HL-60 (cell line): ENCODE measurements at regions not wholly inside any gene's neighbourhood (a gene's known extent, or its start where the extent isn't known, plus 50 kb on each side); places are given as distances from the start of the nearest gene placed in this dataset.

Experiments used
- DNase-seq, 2 experiments: peaks; one replicate each; pipeline ENCODE4 v3.0.0-alpha.2; 2010 to 2020; ENCODE audit warnings: low read depth in 1 of 2, low spot score in 1 of 2
- H3K27ac ChIP-seq: fragments of 250-450 bp; sonication (Bioruptor Pico); replicated peaks from 2 replicates; pipeline ENCODE4 v1.5.1; 2020; ENCODE audit warnings: mild to moderate bottlenecking, moderate library complexity
- H3K27me3 ChIP-seq: fragments of 250-450 bp; sonication (Bioruptor Pico); 2 replicates; pipeline ENCODE4 v1.5.1; 2021; ENCODE audit warnings: mild to moderate bottlenecking, moderate library complexity; ENCODE audit not compliant: insufficient read depth, poor library complexity, severe bottlenecking
- H3K4me3 ChIP-seq: replicated peaks from 2 replicates; pipeline ENCODE4 v1.5.1; 2011; ENCODE audit warnings: mild to moderate bottlenecking, control low read depth, low read length; ENCODE audit not compliant: insufficient read depth
- GABPA ChIP-seq: IDR thresholded peaks from 2 replicates; pipeline ENCODE4 v1.6.1; 2012; ENCODE audit warnings: low read depth
- POLR2AphosphoS5 ChIP-seq: IDR thresholded peaks from 2 replicates; pipeline ENCODE4 v1.6.1; 2012; ENCODE audit warnings: low read depth
- SPI1 ChIP-seq: IDR thresholded peaks from 2 replicates; pipeline ENCODE4 v1.6.1; 2012; ENCODE audit warnings: low read depth, mild to moderate bottlenecking, borderline replicate concordance
- TF ChIP-seq, protein P1 (sequence below): IDR thresholded peaks from one replicate; pipeline ENCODE4 v1.5.1; 2011; ENCODE audit warnings: low read length, control low read depth, inconsistent platforms; ENCODE audit not compliant: insufficient read depth
- TF ChIP-seq, protein P2 (sequence below): IDR thresholded peaks from 2 replicates; pipeline ENCODE4 v1.6.1; 2012; ENCODE audit warnings: low read depth; ENCODE audit not compliant: insufficient replicate concordance

DNA sequence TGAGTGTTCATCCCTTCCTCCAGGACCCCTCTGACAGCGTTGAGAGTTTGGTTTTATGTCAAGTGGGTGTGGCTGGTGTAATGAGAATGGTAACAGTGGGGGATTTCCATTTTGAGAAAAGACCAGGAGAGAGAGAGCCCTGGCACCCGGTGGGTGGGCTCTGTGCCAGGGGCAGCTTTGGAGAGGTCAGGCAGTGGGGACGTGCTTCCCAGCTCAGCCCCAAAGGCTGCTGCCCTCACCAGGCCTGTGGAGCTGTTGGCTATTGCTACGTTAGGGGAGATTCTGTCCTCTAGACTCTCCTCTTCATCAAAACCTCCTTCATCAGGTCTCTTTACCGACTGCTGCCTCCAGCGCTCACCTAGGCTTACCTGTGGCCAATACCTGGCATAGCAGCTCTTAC, 176.3 kb downstream of the PTPRU start:
- TF ChIP-seq, protein P1, sequence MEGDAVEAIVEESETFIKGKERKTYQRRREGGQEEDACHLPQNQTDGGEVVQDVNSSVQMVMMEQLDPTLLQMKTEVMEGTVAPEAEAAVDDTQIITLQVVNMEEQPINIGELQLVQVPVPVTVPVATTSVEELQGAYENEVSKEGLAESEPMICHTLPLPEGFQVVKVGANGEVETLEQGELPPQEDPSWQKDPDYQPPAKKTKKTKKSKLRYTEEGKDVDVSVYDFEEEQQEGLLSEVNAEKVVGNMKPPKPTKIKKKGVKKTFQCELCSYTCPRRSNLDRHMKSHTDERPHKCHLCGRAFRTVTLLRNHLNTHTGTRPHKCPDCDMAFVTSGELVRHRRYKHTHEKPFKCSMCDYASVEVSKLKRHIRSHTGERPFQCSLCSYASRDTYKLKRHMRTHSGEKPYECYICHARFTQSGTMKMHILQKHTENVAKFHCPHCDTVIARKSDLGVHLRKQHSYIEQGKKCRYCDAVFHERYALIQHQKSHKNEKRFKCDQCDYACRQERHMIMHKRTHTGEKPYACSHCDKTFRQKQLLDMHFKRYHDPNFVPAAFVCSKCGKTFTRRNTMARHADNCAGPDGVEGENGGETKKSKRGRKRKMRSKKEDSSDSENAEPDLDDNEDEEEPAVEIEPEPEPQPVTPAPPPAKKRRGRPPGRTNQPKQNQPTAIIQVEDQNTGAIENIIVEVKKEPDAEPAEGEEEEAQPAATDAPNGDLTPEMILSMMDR: no peak
- TF ChIP-seq SPI1: no peak
- no peak for TF ChIP-seq POLR2AphosphoS5
- TF ChIP-seq, protein P2, sequence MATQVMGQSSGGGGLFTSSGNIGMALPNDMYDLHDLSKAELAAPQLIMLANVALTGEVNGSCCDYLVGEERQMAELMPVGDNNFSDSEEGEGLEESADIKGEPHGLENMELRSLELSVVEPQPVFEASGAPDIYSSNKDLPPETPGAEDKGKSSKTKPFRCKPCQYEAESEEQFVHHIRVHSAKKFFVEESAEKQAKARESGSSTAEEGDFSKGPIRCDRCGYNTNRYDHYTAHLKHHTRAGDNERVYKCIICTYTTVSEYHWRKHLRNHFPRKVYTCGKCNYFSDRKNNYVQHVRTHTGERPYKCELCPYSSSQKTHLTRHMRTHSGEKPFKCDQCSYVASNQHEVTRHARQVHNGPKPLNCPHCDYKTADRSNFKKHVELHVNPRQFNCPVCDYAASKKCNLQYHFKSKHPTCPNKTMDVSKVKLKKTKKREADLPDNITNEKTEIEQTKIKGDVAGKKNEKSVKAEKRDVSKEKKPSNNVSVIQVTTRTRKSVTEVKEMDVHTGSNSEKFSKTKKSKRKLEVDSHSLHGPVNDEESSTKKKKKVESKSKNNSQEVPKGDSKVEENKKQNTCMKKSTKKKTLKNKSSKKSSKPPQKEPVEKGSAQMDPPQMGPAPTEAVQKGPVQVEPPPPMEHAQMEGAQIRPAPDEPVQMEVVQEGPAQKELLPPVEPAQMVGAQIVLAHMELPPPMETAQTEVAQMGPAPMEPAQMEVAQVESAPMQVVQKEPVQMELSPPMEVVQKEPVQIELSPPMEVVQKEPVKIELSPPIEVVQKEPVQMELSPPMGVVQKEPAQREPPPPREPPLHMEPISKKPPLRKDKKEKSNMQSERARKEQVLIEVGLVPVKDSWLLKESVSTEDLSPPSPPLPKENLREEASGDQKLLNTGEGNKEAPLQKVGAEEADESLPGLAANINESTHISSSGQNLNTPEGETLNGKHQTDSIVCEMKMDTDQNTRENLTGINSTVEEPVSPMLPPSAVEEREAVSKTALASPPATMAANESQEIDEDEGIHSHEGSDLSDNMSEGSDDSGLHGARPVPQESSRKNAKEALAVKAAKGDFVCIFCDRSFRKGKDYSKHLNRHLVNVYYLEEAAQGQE: no peak
- TF ChIP-seq GABPA: no peak
- no peak overlapping the region for H3K27ac ChIP-seq
- H3K4me3 ChIP-seq: no peak overlapping the region
- DNase-seq: no peak
- no peaks in the 10 kb centered on the region for H3K27me3 ChIP-seq

DNA sequence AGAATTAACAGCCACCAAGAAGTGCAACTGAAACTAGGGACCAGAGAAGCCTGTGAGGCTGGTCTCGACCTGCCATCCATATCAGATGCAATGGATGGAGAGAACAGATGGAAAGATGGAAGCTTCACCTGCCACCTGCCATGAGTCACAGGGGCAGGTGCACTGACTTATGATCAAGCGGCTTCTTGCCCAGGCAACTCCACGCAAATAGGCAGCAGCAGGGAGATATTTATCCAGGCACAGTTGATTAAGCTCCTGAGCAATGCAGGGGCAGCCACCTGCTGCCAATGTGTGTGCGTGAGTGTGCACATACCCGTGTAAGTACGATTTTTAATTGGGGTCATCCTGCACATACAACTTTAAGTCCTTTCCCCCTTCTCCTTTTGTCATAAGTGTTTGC, 174.2 kb downstream of the PTPRU start:
- Histone ChIP-seq H3K4me3 (no peak overlapping the region), H3K27me3 (no peaks in the 10 kb centered on the region), H3K27ac (no peak overlapping the region)
- TF ChIP-seq, protein P2: no peak
- TF ChIP-seq SPI1 (no peak), POLR2AphosphoS5 (no peak), GABPA (no peak)
- no peak for DNase-seq

DNA sequence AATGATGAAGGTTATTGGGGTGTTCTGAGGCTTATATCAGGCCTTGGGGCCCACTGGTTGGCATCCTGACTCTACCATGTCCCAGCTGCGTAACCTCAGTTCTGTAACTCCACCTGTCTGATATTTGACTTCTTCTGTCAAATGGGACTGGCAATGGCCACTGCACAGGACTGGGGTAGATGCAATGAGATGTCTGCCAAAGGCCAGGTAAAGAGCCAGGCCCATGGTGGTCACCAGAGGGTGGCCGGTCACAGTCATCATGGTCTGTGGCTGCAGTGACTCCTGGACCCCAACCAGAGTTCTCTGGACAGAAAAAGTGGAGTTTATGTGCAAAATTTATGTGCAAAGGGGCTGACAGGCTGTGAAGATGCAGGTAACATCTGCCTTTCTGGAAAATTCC, 173.3 kb downstream of the PTPRU start:
- Histone ChIP-seq H3K27ac (no peak overlapping the region), H3K27me3 (no peaks in the 10 kb centered on the region), H3K4me3 (no peak overlapping the region)
- TF ChIP-seq POLR2AphosphoS5: no peak
- TF ChIP-seq, protein P2: no peak
- TF ChIP-seq SPI1: no peak
- no peak for TF ChIP-seq GABPA
- TF ChIP-seq, protein P1: no peak
- no peak for DNase-seq
